Activated naive CD4-positive, alpha-beta T cell treated with anti-CD3 and anti-CD28 coated beads, Interleukin-2, amount 50 U/mL, for 24 hours (primary cell): ENCODE measurements at regions not wholly inside any gene's neighbourhood (a gene's known extent, or its start where the extent isn't known, plus 50 kb on each side); places are given as distances from the start of the nearest gene placed in this dataset.

Source experiments
- H3K27ac Mint-ChIP-seq: one replicate; pipeline ENCODE4 v1.8.0; 2021; ENCODE audit warnings: mild to moderate bottlenecking, mixed read lengths
- H3K27me3 Mint-ChIP-seq: one replicate; pipeline ENCODE4 v1.8.0; 2021; ENCODE audit warnings: mixed read lengths
- H3K36me3 Mint-ChIP-seq: one replicate; pipeline ENCODE4 v1.8.0; 2021; ENCODE audit warnings: mixed read lengths
- H3K4me1 Mint-ChIP-seq: one replicate; pipeline ENCODE4 v1.8.0; 2021; ENCODE audit warnings: mixed read lengths
- H3K4me3 Mint-ChIP-seq: one replicate; pipeline ENCODE4 v1.8.0; 2021; ENCODE audit warnings: mild to moderate bottlenecking, mixed read lengths
- H3K9me3 Mint-ChIP-seq: one replicate; pipeline ENCODE4 v1.8.0; 2021; ENCODE audit warnings: mixed read lengths

DNA sequence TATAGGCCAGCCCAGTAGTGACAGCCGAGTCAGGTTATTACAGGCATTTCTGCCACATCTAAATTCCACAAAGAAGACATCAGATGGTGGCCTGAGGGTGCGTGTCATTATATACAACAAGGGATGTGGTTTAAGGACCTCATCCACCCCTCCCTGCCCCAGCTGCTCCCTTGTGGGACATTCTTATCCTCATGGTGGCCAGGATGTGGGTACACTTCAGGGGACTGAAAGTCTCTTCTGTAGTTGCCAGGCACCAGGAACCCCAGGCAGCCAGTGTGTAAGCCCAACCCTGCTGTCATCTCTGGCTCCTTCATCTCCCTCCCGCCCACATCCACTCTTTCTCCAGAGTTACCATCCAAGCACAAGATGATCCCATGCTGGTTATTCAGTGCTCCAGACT, 224.9 kb upstream of the TOPAZ1 start:
- no peaks in the 10 kb centered on the region for H3K9me3 Mint-ChIP-seq
- H3K27me3 Mint-ChIP-seq: peaks cover 27% of the 10 kb centered on the region
- H3K4me3 Mint-ChIP-seq: no peak overlapping the region
- H3K27ac Mint-ChIP-seq: no peak overlapping the region
- H3K36me3 Mint-ChIP-seq: no peaks in the 10 kb centered on the region
- no peaks in the 10 kb centered on the region for H3K4me1 Mint-ChIP-seq

DNA sequence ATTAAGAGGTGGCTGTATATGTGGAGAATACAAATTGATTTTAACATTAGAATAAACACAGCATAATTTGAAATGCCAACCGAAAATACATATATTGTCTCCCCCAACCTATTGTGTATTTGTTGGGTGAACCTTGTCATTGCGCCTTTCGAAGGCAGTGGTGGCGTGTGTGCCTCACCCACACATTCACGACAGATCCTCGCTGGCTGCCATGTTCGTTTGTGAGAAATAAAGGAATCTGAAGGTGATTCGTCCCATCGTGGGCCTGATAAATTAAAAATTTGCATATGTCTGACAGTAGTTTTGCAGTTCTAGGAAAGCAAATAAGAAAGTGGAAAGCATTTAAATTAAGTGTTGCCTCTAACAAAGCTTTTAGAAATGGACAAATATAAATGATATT, 222.8 kb upstream of the TOPAZ1 start:
- Mint-ChIP-seq H3K27me3 (peaks cover 28% of the 10 kb centered on the region), H3K4me1 (peaks cover 5% of the 10 kb centered on the region), H3K36me3 (no peaks in the 10 kb centered on the region), H3K9me3 (no peaks in the 10 kb centered on the region), H3K27ac (no peak overlapping the region), H3K4me3 (no peak overlapping the region)

DNA sequence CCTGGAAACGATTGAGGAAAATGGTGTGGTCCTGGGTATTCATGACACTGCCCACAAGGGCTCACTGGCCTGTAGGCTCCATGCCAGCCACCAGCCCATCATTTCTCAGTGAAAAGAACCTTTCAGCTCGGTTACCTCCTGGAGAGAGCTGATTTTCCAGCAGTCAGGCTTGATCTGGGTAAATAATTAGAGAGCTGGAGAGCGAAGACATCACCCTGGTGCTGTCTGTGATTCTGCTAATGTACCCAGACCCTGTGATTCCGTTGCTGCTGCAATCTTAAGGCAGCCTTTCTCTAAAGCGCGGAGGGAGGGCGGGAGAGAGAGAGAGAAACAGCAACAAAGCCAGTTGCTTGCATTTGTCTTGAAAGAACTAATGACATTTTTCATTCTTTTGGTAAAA, 221.9 kb upstream of the TOPAZ1 start:
- Mint-ChIP-seq H3K27ac (no peak overlapping the region), H3K9me3 (no peaks in the 10 kb centered on the region), H3K4me1 (peaks cover 5% of the 10 kb centered on the region), H3K27me3 (peaks cover 31% of the 10 kb centered on the region), H3K4me3 (no peak overlapping the region), H3K36me3 (no peaks in the 10 kb centered on the region)

DNA sequence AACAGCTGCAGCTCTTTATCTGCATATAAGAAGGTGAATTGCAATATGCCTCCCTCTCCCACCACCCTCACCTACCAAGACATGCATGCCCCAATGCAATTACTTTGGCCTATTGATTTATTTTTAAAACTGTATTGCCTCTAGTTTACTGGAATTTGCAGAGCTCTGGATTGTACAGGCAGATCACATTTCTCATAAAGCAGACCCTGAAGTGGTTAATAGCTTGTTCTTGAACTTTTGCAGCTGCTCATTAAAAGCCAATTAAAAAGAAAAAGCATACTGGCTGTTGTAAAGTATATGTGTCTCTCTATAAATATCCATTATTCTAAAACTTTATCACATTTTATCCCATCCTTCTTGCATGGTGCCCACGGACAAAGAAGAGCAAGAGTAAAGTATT, 221.5 kb upstream of the TOPAZ1 start:
- H3K4me3 Mint-ChIP-seq: no peak overlapping the region
- H3K27ac Mint-ChIP-seq: no peak overlapping the region
- peaks cover 34% of the 10 kb centered on the region for H3K27me3 Mint-ChIP-seq
- H3K4me1 Mint-ChIP-seq: peaks cover 5% of the 10 kb centered on the region
- no peaks in the 10 kb centered on the region for H3K9me3 Mint-ChIP-seq
- no peaks in the 10 kb centered on the region for H3K36me3 Mint-ChIP-seq

DNA sequence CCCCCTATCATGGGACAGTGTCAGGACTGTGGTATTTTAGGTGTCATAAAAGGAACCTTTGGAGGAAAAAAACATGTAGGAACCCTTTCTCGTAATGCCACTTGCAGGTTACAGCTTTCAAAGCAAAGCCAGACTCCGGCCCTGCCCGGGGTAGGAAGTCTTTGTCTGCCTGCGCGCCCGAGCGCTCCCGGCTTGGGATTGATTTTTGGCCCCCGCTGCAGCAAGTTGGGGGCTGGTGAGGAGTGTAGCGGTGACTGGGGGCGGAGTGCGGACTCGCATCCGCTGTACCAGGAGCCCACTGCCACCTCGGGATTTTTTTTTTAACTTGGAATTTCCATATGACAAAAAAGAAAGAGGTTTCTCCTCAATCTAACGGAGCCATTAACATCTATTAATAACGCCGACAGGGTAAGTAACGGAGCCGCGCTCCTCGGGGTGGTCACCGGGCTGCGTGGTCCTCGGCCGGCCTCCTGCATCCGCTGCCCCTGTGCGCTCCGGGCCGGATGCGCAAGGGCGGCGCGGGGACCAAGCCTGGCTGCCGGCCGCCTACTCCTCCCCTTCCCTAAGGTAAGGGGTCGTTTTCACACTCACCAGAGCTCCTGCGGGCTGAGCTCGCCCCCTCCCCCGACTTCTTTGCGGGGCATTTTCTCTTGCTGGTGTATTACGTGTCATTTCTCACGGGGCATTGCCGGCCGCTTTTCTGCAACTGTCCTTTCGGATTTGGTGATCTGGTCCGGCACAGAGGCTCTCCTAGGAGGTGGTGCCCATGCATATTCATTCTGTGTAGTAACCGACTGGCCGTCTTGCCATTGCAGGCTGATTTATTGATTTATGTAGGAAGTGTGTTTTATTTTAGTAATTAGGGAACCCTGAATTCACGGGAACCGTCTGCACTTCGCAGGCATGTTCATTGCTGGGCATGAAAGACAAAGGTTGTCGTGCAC, 219.8 kb upstream of the TOPAZ1 start:
- Mint-ChIP-seq H3K27me3 (peaks cover 38% of the 10 kb centered on the region), H3K9me3 (no peaks in the 10 kb centered on the region), H3K4me3 (peak overlapping the region; percentile 2), H3K4me1 (peaks cover 5% of the 10 kb centered on the region), H3K27ac (no peak overlapping the region), H3K36me3 (no peaks in the 10 kb centered on the region)

DNA sequence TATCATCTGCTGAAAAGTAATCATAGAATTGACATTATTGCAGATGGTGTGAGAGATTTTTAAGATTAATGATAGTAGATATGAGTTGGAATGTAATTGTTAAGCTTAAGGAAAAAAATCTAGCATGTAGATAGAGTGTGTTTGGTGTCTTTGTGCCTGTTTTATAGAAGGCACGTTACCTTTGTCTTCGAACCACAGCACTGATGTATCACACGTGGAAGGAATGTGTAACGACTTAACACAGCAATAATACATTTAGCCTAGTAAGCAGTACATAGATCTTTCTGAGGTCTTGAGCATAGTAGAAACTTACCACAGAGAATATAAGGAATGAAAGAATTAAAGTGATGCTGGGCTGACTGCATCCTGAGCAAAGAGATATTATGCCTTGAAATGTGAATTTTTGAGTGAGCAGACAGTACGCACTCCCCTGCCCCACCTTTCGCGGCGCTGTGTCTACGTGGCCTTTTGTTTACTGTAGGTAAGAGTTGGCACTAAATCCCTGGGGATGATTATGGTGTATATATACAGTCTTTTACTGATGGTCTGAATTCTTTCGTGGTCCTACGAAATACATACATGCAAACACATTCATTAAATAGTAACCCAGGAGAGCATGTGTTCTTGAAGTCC, 217.6 kb upstream of the TOPAZ1 start:
- peaks cover 5% of the 10 kb centered on the region for H3K4me1 Mint-ChIP-seq
- H3K9me3 Mint-ChIP-seq: no peaks in the 10 kb centered on the region
- peaks cover 40% of the 10 kb centered on the region for H3K27me3 Mint-ChIP-seq
- H3K4me3 Mint-ChIP-seq: no peak overlapping the region
- H3K27ac Mint-ChIP-seq: no peak overlapping the region
- no peaks in the 10 kb centered on the region for H3K36me3 Mint-ChIP-seq

DNA sequence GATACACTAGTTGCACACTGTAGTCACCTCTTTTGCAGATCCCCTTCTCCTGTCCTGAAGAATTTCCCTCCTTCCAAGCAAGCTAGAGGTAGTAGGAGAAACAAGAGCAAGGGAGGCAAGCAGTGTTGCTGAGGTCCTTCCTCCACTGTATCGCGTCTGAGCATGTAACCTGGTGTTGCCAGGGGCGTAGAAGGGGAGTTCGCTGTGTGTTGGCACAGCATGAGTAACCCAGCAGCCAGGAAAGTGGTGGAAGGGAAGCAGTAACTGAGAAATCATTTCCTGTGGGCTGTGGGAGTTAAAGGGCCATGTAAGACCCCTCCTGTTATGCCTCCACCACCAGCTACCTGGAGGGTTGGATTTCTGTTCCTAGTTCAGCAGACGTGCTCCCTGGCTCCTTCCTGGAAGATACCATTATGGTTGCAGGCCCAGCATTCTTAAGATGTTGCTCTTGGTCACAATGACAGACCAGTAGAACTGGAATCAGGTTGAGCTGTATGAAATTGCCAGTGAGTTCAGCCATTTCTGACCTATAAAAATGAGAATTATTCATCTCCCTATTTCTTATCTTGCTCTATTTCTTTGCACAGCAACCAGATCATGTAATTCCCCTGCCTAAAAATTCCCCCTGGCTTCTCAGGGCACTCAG, 215.3 kb upstream of the TOPAZ1 start:
- Mint-ChIP-seq H3K4me1 (peaks cover 5% of the 10 kb centered on the region), H3K9me3 (no peaks in the 10 kb centered on the region), H3K36me3 (no peaks in the 10 kb centered on the region), H3K27ac (no peak overlapping the region), H3K27me3 (peaks cover 32% of the 10 kb centered on the region), H3K4me3 (no peak overlapping the region)

DNA sequence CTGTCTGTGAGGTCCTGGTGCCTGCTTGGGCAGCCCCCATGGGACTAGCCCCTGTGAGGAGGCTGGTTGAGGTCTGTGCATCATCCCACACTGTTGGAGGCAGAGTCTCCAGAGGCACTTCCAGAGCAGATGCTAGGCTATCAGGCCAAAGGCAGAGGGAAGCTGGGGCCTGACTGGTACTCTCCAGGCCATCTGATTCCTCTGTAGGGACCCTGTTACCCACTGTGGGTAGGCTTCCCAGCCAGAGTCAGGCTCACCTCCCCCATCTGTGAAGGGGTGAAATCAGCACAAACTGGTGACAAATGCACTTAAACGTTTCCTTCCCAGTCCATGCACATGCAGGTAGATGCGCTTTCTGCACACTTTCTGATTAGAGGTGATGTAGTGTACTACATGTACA, 212.6 kb upstream of the TOPAZ1 start:
- Mint-ChIP-seq H3K4me3 (no peak overlapping the region), H3K4me1 (no peaks in the 10 kb centered on the region), H3K9me3 (no peaks in the 10 kb centered on the region), H3K36me3 (no peaks in the 10 kb centered on the region), H3K27ac (no peak overlapping the region), H3K27me3 (peaks cover 17% of the 10 kb centered on the region)

DNA sequence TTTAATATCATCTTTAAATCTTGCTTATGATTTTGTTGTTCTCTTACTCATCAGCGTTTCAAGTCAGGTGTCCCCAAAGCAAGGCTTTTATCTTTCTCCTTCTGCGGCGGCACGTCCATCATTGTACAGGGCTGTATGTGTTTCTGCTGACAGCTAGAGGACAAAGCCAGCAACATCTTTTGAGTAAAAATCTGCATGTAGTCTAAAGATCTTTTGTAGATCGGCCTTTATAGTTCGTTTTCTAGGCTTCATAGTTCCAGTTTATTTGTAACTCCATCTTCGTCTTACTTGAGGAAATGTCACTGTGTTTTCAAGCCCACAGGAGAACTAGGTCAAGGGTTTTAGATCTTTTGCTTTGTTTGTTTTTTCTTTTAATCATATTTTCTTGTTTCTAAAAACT, 211.4 kb upstream of the TOPAZ1 start:
- Mint-ChIP-seq H3K4me3 (no peak overlapping the region), H3K27ac (no peak overlapping the region), H3K9me3 (no peaks in the 10 kb centered on the region), H3K36me3 (no peaks in the 10 kb centered on the region), H3K27me3 (peaks cover 11% of the 10 kb centered on the region), H3K4me1 (no peaks in the 10 kb centered on the region)

DNA sequence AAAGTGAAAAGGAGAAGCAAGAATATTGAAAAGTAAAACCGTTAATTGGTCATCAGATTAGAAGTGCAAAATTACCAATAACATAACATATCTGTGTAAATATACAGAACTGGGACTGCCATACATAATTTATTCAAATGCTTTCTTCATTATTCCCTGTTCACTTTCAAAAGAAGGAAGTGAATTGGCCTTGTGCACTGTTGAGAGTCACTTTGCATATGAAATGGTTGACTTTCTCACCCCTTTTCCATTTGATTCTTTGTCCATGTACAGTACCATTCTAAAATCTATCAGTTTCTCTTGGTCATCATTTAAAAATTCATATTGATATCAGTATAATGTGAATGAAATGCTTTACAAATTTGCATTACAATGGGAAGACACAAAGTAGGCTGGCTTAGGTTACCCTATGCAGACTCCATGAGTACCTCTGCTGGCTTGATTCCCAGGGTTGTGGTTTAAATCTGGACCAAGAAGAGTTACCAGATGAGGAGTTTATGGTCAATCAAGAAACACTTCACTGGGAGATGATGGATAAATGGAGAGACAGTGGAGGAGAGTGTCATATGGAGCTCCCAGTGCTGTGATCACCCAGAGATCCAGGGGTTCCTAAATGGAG, 210.9 kb upstream of the TOPAZ1 start:
- Mint-ChIP-seq H3K4me3 (no peak overlapping the region), H3K9me3 (no peaks in the 10 kb centered on the region), H3K36me3 (no peaks in the 10 kb centered on the region), H3K27me3 (peaks cover 11% of the 10 kb centered on the region), H3K4me1 (no peaks in the 10 kb centered on the region), H3K27ac (no peak overlapping the region)

DNA sequence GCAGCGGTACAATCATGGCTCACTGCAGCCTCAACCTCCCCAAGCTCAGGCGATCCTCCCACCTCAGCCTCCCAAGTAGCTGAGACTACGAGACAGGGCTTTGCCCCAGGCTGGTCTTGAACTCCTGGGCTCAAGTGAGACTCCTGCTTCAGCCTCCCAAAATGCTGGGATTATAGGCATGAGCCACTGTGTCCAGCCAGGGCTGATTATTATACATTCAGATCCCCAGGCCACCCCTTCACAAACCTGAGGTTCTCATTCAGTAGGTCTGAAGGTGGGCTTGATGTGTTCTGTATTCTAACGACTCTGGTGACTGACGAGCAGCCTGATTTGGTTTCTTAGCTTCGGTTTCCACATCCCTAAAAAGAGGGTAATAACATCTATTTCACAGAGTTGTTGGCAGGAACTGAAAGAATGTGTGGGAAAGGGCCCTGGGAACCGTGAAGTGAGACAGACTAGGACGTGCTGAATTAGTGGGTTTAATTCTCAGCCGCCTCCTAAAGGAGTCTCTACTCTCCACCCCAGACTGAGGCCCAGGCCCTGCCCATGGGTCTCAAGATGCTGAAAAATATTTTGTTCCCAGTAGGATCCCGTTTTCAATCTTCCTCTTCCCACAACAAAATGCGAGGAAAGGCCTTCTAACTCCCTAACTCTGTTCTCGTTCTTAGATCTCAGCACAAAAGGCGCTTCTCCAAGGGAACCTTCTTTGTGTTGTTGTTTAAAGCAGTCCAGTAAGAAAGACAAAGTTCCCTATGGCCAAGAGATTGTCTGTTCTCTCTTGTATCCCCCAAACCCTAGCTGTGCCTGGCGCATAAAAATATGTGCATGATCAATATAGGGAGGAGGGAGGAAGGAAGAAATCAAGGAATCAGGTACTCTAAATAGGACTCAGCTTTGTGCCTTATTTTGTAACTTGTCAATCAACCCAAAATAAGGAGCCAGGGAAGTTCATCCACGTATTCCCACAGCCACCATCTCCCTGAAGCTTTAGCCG, 210.0 kb upstream of the TOPAZ1 start:
- no peaks in the 10 kb centered on the region for H3K36me3 Mint-ChIP-seq
- no peak overlapping the region for H3K27ac Mint-ChIP-seq
- H3K27me3 Mint-ChIP-seq: peaks cover 10% of the 10 kb centered on the region
- H3K4me1 Mint-ChIP-seq: no peaks in the 10 kb centered on the region
- H3K9me3 Mint-ChIP-seq: no peaks in the 10 kb centered on the region
- no peak overlapping the region for H3K4me3 Mint-ChIP-seq

DNA sequence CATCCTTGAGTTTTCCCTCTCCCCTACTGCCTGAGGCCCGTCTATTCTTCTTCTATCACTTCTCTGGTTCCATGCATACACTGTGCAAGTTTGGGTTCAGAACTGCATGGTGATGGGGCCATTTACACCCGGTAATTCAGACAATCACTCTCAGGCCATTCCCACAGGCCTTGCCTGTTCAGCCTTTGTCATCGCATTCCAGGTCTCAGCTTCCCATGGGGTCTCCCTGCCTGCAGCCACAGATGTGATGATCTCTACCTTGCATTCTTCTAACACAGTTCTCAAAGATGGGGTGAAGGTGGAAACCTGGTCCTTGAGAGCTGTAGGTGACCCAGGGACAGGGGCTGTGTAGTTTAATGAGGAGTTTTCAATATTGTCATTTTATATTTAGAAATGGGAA, 209.2 kb upstream of the TOPAZ1 start:
- no peaks in the 10 kb centered on the region for H3K36me3 Mint-ChIP-seq
- no peaks in the 10 kb centered on the region for H3K4me1 Mint-ChIP-seq
- H3K4me3 Mint-ChIP-seq: no peak overlapping the region
- H3K9me3 Mint-ChIP-seq: no peaks in the 10 kb centered on the region
- peaks cover 5% of the 10 kb centered on the region for H3K27me3 Mint-ChIP-seq
- H3K27ac Mint-ChIP-seq: no peak overlapping the region

DNA sequence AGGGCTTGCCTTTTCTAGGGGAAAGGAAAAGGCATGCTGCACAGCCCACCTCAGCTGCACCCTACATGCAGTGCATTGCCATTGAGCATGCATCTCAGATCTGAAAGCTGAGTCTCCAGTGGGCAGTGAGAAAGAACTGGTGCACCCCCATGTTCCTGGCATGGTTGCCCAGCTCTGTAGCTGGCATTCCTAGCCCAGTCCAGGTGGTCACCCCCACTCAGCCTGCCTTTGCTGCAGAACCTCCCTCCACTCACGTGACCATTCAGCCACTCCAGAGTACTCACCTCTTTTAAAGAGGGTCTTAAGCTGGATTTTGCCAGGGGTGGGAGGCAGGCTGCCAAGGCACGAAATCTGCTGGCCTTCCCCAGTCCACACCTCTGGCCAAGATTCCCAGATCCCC, 208.6 kb upstream of the TOPAZ1 start:
- no peak overlapping the region for H3K4me3 Mint-ChIP-seq
- H3K9me3 Mint-ChIP-seq: no peaks in the 10 kb centered on the region
- H3K27me3 Mint-ChIP-seq: peaks cover 2% of the 10 kb centered on the region
- no peak overlapping the region for H3K27ac Mint-ChIP-seq
- no peaks in the 10 kb centered on the region for H3K36me3 Mint-ChIP-seq
- H3K4me1 Mint-ChIP-seq: no peaks in the 10 kb centered on the region

DNA sequence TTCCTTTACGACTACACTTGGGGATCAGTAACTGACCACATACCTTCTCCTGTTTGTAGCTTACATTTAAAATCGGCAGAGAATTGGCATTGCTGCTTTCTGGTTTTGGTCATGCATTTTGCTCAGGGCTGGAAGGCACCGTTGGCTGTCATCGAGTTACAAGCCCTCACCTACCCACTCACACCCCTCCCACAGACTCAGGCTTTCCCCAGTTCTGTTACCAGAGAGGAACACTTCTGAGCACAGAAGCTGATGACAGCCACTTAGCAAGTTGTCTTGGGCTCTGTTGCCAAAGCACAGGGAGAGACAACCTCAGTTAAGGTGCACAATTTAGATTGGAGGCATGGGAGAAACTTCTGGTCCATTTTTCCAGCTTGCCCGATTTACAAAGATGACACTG, 204.8 kb upstream of the TOPAZ1 start:
- no peak overlapping the region for H3K27ac Mint-ChIP-seq
- H3K9me3 Mint-ChIP-seq: no peaks in the 10 kb centered on the region
- no peaks in the 10 kb centered on the region for H3K4me1 Mint-ChIP-seq
- H3K27me3 Mint-ChIP-seq: no peaks in the 10 kb centered on the region
- no peaks in the 10 kb centered on the region for H3K36me3 Mint-ChIP-seq
- no peak overlapping the region for H3K4me3 Mint-ChIP-seq

DNA sequence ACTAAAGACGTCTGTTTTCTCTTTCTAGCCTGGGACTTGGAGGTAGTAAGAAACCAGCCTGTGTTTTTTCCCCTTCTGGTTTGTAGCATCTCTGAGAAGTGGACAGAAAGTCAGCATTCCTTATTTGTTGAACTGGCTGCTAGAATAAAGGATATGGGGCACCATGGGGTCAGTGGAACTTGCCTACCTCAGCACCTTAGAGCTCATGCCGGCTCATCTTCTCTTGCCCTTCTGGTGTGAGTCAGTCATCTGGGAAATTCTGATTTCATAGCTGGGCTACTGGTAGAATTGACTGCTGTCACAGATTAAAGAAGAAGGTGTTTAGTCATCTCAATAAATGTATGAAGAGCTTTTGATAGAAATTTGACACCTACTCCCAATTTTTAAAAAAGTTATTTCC, 202.7 kb upstream of the TOPAZ1 start:
- Mint-ChIP-seq H3K27ac (no peak overlapping the region), H3K4me3 (no peak overlapping the region), H3K27me3 (peaks cover 1% of the 10 kb centered on the region), H3K36me3 (no peaks in the 10 kb centered on the region), H3K9me3 (no peaks in the 10 kb centered on the region), H3K4me1 (no peaks in the 10 kb centered on the region)
